ENCODE measurements at regions not wholly inside any gene's neighbourhood (a gene's known extent, or its start where the extent isn't known, plus 50 kb on each side); places are given as distances from the start of the nearest gene placed in this dataset.

DNA sequence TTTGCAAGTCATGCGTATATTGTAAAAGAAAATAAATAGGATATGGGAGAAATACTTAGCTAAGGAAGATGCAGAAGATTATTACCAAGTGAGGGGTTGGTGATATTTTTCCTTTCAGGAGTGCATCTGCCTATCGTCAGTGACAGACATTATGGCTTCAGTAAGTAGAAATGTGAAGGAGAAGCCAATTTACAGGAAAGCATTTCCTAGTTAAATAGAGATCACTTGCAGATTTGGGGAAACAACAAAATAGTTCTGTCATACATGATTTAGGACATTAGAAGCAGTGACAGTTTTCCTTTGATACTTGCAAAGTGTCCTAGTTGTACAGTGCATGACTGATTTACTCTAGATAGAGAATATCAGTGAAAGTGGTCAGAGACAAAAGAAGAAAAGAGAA, 747.8 kb upstream of the KLHL1 start:
- DNase-seq = no peak
- no peaks in the 10 kb centered on the region for H3K9me3 ChIP-seq
- FAIRE-seq = no peak
- no peaks in the 10 kb centered on the region for H3K4me1 ChIP-seq
- no peaks in the 10 kb centered on the region for H3K36me3 ChIP-seq
- TF ChIP-seq, protein P1, sequence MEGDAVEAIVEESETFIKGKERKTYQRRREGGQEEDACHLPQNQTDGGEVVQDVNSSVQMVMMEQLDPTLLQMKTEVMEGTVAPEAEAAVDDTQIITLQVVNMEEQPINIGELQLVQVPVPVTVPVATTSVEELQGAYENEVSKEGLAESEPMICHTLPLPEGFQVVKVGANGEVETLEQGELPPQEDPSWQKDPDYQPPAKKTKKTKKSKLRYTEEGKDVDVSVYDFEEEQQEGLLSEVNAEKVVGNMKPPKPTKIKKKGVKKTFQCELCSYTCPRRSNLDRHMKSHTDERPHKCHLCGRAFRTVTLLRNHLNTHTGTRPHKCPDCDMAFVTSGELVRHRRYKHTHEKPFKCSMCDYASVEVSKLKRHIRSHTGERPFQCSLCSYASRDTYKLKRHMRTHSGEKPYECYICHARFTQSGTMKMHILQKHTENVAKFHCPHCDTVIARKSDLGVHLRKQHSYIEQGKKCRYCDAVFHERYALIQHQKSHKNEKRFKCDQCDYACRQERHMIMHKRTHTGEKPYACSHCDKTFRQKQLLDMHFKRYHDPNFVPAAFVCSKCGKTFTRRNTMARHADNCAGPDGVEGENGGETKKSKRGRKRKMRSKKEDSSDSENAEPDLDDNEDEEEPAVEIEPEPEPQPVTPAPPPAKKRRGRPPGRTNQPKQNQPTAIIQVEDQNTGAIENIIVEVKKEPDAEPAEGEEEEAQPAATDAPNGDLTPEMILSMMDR (IDR thresholded peaks at IDR 0.05) = no peak
- ATAC-seq = no peak
- no peak overlapping the region for H3K4me3 ChIP-seq
- H3K27ac ChIP-seq = no peak overlapping the region
- 67 to 84% methylated on average over 2 of the region's 2 CpGs for WGBS, 2 donors
- intact Hi-C loops (cut with DNase I) = no loop called here
- H3K27me3 ChIP-seq = no peaks in the 10 kb centered on the region

DNA sequence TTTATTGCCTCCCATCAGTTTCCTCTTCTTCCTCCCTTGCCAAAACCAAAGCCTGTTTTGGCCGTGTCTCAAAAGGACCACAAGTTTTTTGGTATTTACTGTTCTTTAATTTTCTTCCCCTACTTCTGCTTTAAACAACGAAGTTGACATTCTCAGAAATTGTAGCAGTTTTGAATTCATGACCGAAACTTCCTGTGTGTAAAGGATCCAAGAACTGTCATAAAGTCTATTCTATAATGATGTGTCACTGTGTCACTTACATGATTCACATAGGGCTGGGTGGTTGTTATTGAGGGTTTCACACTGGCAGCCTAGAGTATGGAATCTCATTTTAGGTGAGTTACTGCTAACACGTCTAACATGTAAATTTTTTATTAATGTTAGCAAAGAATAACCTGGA, 741.0 kb upstream of the KLHL1 start:
- Histone ChIP-seq H3K9me3 (no peaks in the 10 kb centered on the region), H3K36me3 (no peaks in the 10 kb centered on the region), H3K27ac (no peak overlapping the region), H3K4me3 (no peak overlapping the region), H3K4me1 (no peaks in the 10 kb centered on the region), H3K27me3 (no peaks in the 10 kb centered on the region)
- FAIRE-seq = no peak
- intact Hi-C loops (cut with DNase I) = no loop called here
- no peak for ATAC-seq
- TF ChIP-seq, protein P1 (IDR thresholded peaks at IDR 0.05) = no peak
- WGBS, 2 donors = 40 to 51% methylated on average over 4 of the region's 4 CpGs
- DNase-seq = no peak

DNA sequence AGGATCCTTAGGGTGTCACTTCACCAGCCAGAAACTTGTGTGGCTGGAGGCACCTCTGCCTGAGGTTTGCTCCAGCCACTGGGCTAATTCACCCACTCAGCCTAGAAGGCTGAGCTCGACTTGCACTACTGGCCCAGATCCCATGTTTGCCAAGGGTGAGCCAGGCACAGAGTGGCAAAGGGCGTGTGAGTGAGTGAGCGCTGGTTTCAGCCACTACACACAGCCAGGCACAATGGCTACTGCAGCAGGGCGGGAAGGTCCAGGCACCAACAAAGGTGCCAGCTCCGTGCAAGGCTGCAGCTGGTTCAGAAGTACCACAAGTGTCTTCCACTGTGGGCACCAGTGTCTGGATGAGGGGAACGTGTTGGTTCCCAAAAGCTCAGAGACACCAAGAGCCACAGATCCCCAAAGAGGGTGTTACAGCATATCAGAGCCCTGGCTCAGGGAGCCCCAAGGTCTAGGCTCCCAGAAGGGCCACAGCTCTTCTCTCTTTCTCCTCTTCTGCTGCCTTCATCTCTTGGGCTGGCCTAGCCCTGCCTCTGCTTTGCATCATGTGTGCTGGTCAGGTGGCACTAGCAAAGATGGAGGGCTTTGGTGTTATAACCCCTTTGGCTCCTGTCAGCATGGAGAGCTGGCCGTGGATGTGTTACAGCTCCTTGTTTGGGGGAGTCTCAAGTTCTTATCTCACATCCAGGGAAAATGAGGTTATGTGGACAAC, 736.3 kb upstream of the KLHL1 start:
- Histone ChIP-seq H3K36me3 (no peaks in the 10 kb centered on the region), H3K27me3 (no peaks in the 10 kb centered on the region), H3K9me3 (no peaks in the 10 kb centered on the region), H3K27ac (no peak overlapping the region), H3K4me3 (no peak overlapping the region), H3K4me1 (no peaks in the 10 kb centered on the region)
- intact Hi-C loops (cut with DNase I) = no loop called here
- ATAC-seq (no peak), DNase-seq (peak in 1 of 6 donors; percentile 27), FAIRE-seq (no peak)
- 63 to 76% methylated on average over 7 of the region's 7 CpGs for WGBS, 2 donors
- TF ChIP-seq, protein P1 (IDR thresholded peaks at IDR 0.05) = no peak

DNA sequence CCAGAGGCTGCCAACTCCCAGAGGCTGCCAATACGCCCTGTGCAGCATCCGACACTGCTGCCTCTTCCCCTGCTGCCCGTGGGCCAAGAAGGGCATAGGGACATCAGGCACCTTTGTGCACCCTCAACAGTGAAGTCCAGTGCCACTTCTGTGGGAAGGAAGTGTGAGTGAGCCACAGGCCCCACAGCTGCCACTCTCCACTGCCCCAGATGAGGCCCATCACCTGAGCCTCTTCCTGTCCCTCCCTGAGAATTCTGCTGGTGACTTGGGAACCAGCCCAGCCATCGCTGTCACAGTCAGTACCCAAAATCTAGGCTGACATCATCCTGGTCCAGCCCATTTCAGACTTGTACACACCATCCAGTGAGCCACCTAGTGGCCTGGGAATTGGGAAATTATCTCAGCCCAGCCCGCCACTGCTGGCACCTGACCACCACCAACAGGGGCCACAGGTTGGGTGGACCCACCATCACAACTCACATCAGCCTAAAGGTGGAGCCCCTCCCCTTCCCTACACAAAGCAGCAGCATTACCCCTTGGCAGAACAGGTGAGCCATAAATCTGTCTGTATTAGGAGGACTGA, 733.9 kb upstream of the KLHL1 start:
- DNase-seq (peak in 1 of 6 donors; percentile 28), ATAC-seq (no peak)

More for the DNA sequence above, 733.9 kb upstream of the KLHL1 start:
- Histone ChIP-seq H3K27ac (no peak overlapping the region), H3K36me3 (no peaks in the 10 kb centered on the region), H3K4me1 (no peaks in the 10 kb centered on the region), H3K4me3 (no peak overlapping the region), H3K9me3 (no peaks in the 10 kb centered on the region), H3K27me3 (no peaks in the 10 kb centered on the region)
- 68 to 90% methylated on average over 5 of the region's 5 CpGs for WGBS, 2 donors
- no peak for FAIRE-seq
- TF ChIP-seq, protein P1 (IDR thresholded peaks at IDR 0.05) = no peak
- intact Hi-C loops (cut with DNase I) = no loop called here
